Suprapubic skin (tissue), 4 donors: ENCODE measurements at regions not wholly inside any gene's neighbourhood (a gene's known extent, or its start where the extent isn't known, plus 50 kb on each side); places are given as distances from the start of the nearest gene placed in this dataset.
"Not testable (repeated sequence)": the region's sequence is repeated elsewhere in the genome, so short reads cannot be mapped to it uniquely, and the experiment has no call there.

Experiments
- DNase-seq, 2 donors: peaks; one replicate each; pipeline ENCODE4 v3.0.0-alpha.2; 2019; ENCODE audit warnings: low spot score in 2 of 2
- H3K27ac ChIP-seq: fragments of 200-600 bp; sonication (generic); one replicate; pipeline ENCODE4 v1.5.1; 2019
- H3K27me3 ChIP-seq: fragments of 200-600 bp; sonication (generic); one replicate; pipeline ENCODE4 v1.5.1; 2019
- H3K36me3 ChIP-seq: fragments of 200-600 bp; sonication (generic); one replicate; pipeline ENCODE4 v1.5.1; 2019
- H3K4me1 ChIP-seq: fragments of 200-600 bp; sonication (generic); one replicate; pipeline ENCODE4 v1.5.1; 2019
- H3K4me3 ChIP-seq: fragments of 200-600 bp; sonication (generic); one replicate; pipeline ENCODE4 v1.5.1; 2019; ENCODE audit warnings: mild to moderate bottlenecking
- H3K9me3 ChIP-seq: fragments of 200-600 bp; sonication (generic); one replicate; pipeline ENCODE4 v1.5.1; 2019
- CTCF ChIP-seq, 2 donors: fragments of 200-600 bp in 1 of 2; fragments of 450-650 bp in 1 of 2; sonication (generic) in 1 of 2; IDR thresholded peaks; one replicate each; pipeline ENCODE4 v1.5.1; 2016 to 2019; ENCODE audit warnings: antibody characterized with exemption in 2 of 2, mild to moderate bottlenecking in 1 of 2, moderate library complexity in 1 of 2
- EP300 ChIP-seq: sonication (generic); formaldehyde crosslinking; IDR thresholded peaks from one replicate; pipeline ENCODE4 v1.6.1; 2017; ENCODE audit warnings: antibody characterized with exemption
- POLR2A ChIP-seq, 2 donors: fragments of 450-650 bp; IDR thresholded peaks; one replicate each; pipeline ENCODE4 v1.6.1; 2017; ENCODE audit warnings: antibody characterized with exemption in 2 of 2, mild to moderate bottlenecking in 2 of 2, moderate library complexity in 2 of 2
- POLR2AphosphoS5 ChIP-seq, 3 donors: sonication (generic); formaldehyde crosslinking; IDR thresholded peaks; one replicate each; pipeline ENCODE4 v1.6.1; 2017; ENCODE audit warnings: antibody characterized with exemption in 3 of 3
- WGBS: methylation state at CpG from one replicate; pipeline ENCODE4 v1.1.5; 2018; 5-methylcytosine and 5-hydroxymethylcytosine counted together

GRCh38 chr10:25107756-25108155 lies 67.0 kb upstream of the GPR158 start:
- H3K27me3 ChIP-seq, result no peaks in the 10 kb centered on the region
- TF ChIP-seq EP300 (no peak), POLR2A (IDR thresholded peaks at IDR 0.05) (no peak), CTCF (IDR thresholded peaks at IDR 0.05) (no peak), POLR2AphosphoS5 (IDR thresholded peaks at IDR 0.05) (no peak)
- DNase-seq, result no peak
- H3K9me3 ChIP-seq, result no peaks in the 10 kb centered on the region
- H3K27ac ChIP-seq, result no peak overlapping the region
- H3K4me1 ChIP-seq, result no peaks in the 10 kb centered on the region
- 97% methylated on average over 2 of the region's 2 CpGs for WGBS
- H3K36me3 ChIP-seq, result no peaks in the 10 kb centered on the region
- H3K4me3 ChIP-seq, result no peak overlapping the region

- not testable (repeated sequence) for H3K36me3 ChIP-seq, H3K4me3 ChIP-seq, H3K4me1 ChIP-seq, H3K27ac ChIP-seq, DNase-seq, H3K27me3 ChIP-seq, H3K9me3 ChIP-seq
- 97% methylated on average over 7 of the region's 7 CpGs for WGBS
Measured at GRCh38 chr10:25109896-25110295, 64.9 kb upstream of the GPR158 start.

- no peak for TF ChIP-seq EP300
- TF ChIP-seq POLR2A (IDR thresholded peaks at IDR 0.05), result no peak
- Histone ChIP-seq H3K27me3 (peaks cover 3% of the 10 kb centered on the region), H3K9me3 (no peaks in the 10 kb centered on the region), H3K4me3 (no peak overlapping the region), H3K36me3 (no peaks in the 10 kb centered on the region), H3K4me1 (peaks cover 4% of the 10 kb centered on the region), H3K27ac (no peak overlapping the region)
- no peak for DNase-seq
- 69% methylated on average over 3 of the region's 3 CpGs for WGBS
Measured at GRCh38 chr10:25112016-25112415, 62.8 kb upstream of the GPR158 start.

GRCh38 chr10:25113191-25114035 lies 61.4 kb upstream of the GPR158 start:
- Histone ChIP-seq H3K27ac (no peak overlapping the region), H3K9me3 (no peaks in the 10 kb centered on the region), H3K27me3 (peaks cover 3% of the 10 kb centered on the region), H3K4me1 (peaks cover 4% of the 10 kb centered on the region), H3K36me3 (no peaks in the 10 kb centered on the region), H3K4me3 (no peak overlapping the region)
- peak in 1 of 2 donors; percentile 54 for TF ChIP-seq CTCF (IDR thresholded peaks at IDR 0.05)
- TF ChIP-seq POLR2A (IDR thresholded peaks at IDR 0.05), result no peak
- DNase-seq, result peak; percentile 64 to 83
- 14% methylated on average over 14 of the region's 14 CpGs for WGBS

GRCh38 chr10:25114036-25114411 lies 60.8 kb upstream of the GPR158 start:
- H3K27me3 ChIP-seq, result peaks cover 3% of the 10 kb centered on the region
- TF ChIP-seq CTCF (IDR thresholded peaks at IDR 0.05) (no peak), POLR2A (IDR thresholded peaks at IDR 0.05) (no peak), POLR2AphosphoS5 (IDR thresholded peaks at IDR 0.05) (no peak), EP300 (no peak)
- 80% methylated on average over 2 of the region's 2 CpGs for WGBS

GRCh38 chr10:25117757-25118156 lies 57.0 kb upstream of the GPR158 start:
- Histone ChIP-seq H3K9me3 (no peaks in the 10 kb centered on the region), H3K4me1 (peaks cover 4% of the 10 kb centered on the region), H3K27ac (no peak overlapping the region), H3K27me3 (peaks cover 3% of the 10 kb centered on the region), H3K36me3 (no peaks in the 10 kb centered on the region), H3K4me3 (no peak overlapping the region)
- DNase-seq, result no peak
- WGBS, result 87% methylated on average over 6 of the region's 6 CpGs
- TF ChIP-seq EP300 (no peak), CTCF (IDR thresholded peaks at IDR 0.05) (no peak), POLR2A (IDR thresholded peaks at IDR 0.05) (no peak), POLR2AphosphoS5 (IDR thresholded peaks at IDR 0.05) (no peak)

More at GRCh38 chr10:25114036-25114411, 60.8 kb upstream of the GPR158 start:
- no peaks in the 10 kb centered on the region for H3K36me3 ChIP-seq
- H3K4me1 ChIP-seq, result peaks cover 4% of the 10 kb centered on the region
- DNase-seq, result no peak
- H3K4me3 ChIP-seq, result no peak overlapping the region
- no peak overlapping the region for H3K27ac ChIP-seq
- no peaks in the 10 kb centered on the region for H3K9me3 ChIP-seq
